SK-N-SH (cell line): ENCODE measurements at regions not wholly inside any gene's neighbourhood (a gene's known extent, or its start where the extent isn't known, plus 50 kb on each side); places are given as distances from the start of the nearest gene placed in this dataset.

Experiments used
- CTCF ChIA-PET: fragments of 300-600, 350-600 bp; formaldehyde crosslinking; extraction: SDS; loops from one replicate; lab custom pipeline; 2021; lab: Yijun Ruan, JAX
- POLR2A ChIA-PET: fragments of 350-600 bp; sonication (Branson Sonifier 250); formaldehyde crosslinking; extraction: SDS; loops from one replicate; lab custom pipeline; 2020; ENCODE audit warnings: antibody characterized with exemption, inconsistent platforms; lab: Yijun Ruan, JAX
- DNase-seq: peaks from one replicate; pipeline ENCODE4 v3.0.0; 2012
- H2AFZ ChIP-seq: fragments of 200-600 bp; sonication (generic); 2 replicates; pipeline ENCODE4 v1.8.1; 2016; ENCODE audit warnings: antibody characterized with exemption, mild to moderate bottlenecking, low read depth
- H3F3A ChIP-seq: fragments of 200-600 bp; sonication (generic); replicated peaks from 2 replicates; pipeline ENCODE3; 2016; ENCODE audit warnings: antibody characterized with exemption, mild to moderate bottlenecking; ENCODE audit not compliant: insufficient read depth
- H3K27ac ChIP-seq, 2 experiments: fragments of 200-500 bp in 1 of 2; fragments of 200-600 bp in 1 of 2; sonication (Bioruptor generic) in 1 of 2; sonication (generic), shearing (Covaris generic) in 1 of 2; 2 replicates each; pipeline versions ENCODE4 v1.5.1 to v1.6.1; 2014 to 2016; ENCODE audit warnings: low read depth in 2 of 2, inconsistent platforms in 1 of 2, low read length in 1 of 2, mild to moderate bottlenecking in 1 of 2, mixed read lengths in 1 of 2
- H3K27me3 ChIP-seq: fragments of 200-600 bp; sonication (generic), shearing (Covaris generic); 2 replicates; pipeline ENCODE4 v1.6.1; 2016; ENCODE audit warnings: mixed run types; ENCODE audit not compliant: insufficient read depth
- H3K36me3 ChIP-seq, 2 experiments: fragments of 200-500 bp in 1 of 2; fragments of 200-600 bp in 1 of 2; sonication (Bioruptor generic) in 1 of 2; sonication (generic) in 1 of 2; replicated peaks in 1 of 2; 2 replicates each; pipeline versions ENCODE3 to v1.5.1; 2014 to 2016; ENCODE audit warnings: low read length in 1 of 2, mild to moderate bottlenecking in 1 of 2; ENCODE audit not compliant: insufficient read depth in 2 of 2, control insufficient read depth in 1 of 2
- H3K4me1 ChIP-seq, 2 experiments: fragments of 200-500 bp in 1 of 2; fragments of 200-600 bp in 1 of 2; sonication (Bioruptor generic) in 1 of 2; sonication (generic), shearing (Covaris generic) in 1 of 2; 2 replicates each; pipeline versions ENCODE4 v1.5.1 to v1.6.1; 2014 to 2016; ENCODE audit warnings: low read depth in 1 of 2, low read length in 1 of 2, mixed run types in 1 of 2; ENCODE audit not compliant: insufficient read depth in 2 of 2, control insufficient read depth in 1 of 2
- H3K4me2 ChIP-seq: fragments of 200-600 bp; sonication (generic), shearing (Covaris generic); 2 replicates; pipeline ENCODE4 v1.6.1; 2017; ENCODE audit warnings: mixed run types
- H3K4me3 ChIP-seq, 2 experiments: fragments of 200-500 bp in 1 of 2; fragments of 200-600 bp in 1 of 2; sonication (Bioruptor generic) in 1 of 2; sonication (generic), shearing (Covaris generic) in 1 of 2; 2 replicates each; pipeline versions ENCODE4 v1.5.1 to v1.8.1; 2014 to 2016; ENCODE audit warnings: low read depth in 2 of 2, inconsistent platforms in 1 of 2, low read length in 1 of 2, mild to moderate bottlenecking in 1 of 2, mixed read lengths in 1 of 2, moderate library complexity in 1 of 2
- H3K79me2 ChIP-seq: fragments of 200-600 bp; sonication (generic); 2 replicates; pipeline ENCODE4 v1.8.1; 2017; ENCODE audit warnings: mild to moderate bottlenecking; ENCODE audit not compliant: insufficient read depth
- H3K9ac ChIP-seq: fragments of 200-600 bp; sonication (generic); 2 replicates; pipeline ENCODE4 v1.6.1; 2017; ENCODE audit warnings: mixed run types
- H3K9me2 ChIP-seq: fragments of 200-600 bp; sonication (generic); 2 replicates; pipeline ENCODE4 v1.6.1; 2017; ENCODE audit warnings: mixed run types
- H3K9me3 ChIP-seq: fragments of 200-600 bp; sonication (generic); 2 replicates; pipeline ENCODE4 v1.6.1; 2017; ENCODE audit warnings: mixed run types, mild to moderate bottlenecking, moderate library complexity
- H4K20me1 ChIP-seq: fragments of 200-600 bp; sonication (generic); 2 replicates; pipeline ENCODE4 v1.6.1; 2017; ENCODE audit warnings: mild to moderate bottlenecking, mixed run types; ENCODE audit not compliant: insufficient read depth
- CHD2 ChIP-seq: fragments of 150-350 bp; IDR thresholded peaks from 2 replicates; pipeline ENCODE4 v1.6.1; 2018; ENCODE audit warnings: low read length; ENCODE audit not compliant: partially characterized antibody
- EZH2phosphoT487 ChIP-seq: fragments of 200-600 bp; sonication (generic); IDR thresholded peaks from 2 replicates; pipeline ENCODE4 v1.6.1; 2017; ENCODE audit warnings: low read depth, mixed run types, mild to moderate bottlenecking, antibody characterized with exemption, moderate library complexity, borderline replicate concordance
- FOSL2 ChIP-seq: IDR thresholded peaks from 2 replicates; pipeline ENCODE4 v1.4.0; 2012; ENCODE audit warnings: low read depth, mild to moderate bottlenecking, moderate library complexity, borderline replicate concordance
- FOXM1 ChIP-seq: IDR thresholded peaks from 2 replicates; pipeline ENCODE4 v1.4.0; 2012; ENCODE audit warnings: low read depth, mild to moderate bottlenecking
- GABPA ChIP-seq: IDR thresholded peaks from 2 replicates; pipeline ENCODE4 v1.4.0; 2012; ENCODE audit warnings: low read depth, mild to moderate bottlenecking
- GATA2 ChIP-seq: sonication (generic); formaldehyde crosslinking; IDR thresholded peaks from 2 replicates; pipeline ENCODE4 v1.5.0; 2020; ENCODE audit warnings: mild to moderate bottlenecking, missing genetic modification reagents
- IRF3 ChIP-seq: fragments of 150-350 bp; IDR thresholded peaks from 2 replicates; pipeline ENCODE4 v1.6.1; 2016; ENCODE audit warnings: mild to moderate bottlenecking, low read depth, low read length
- JUND ChIP-seq: IDR thresholded peaks from 2 replicates; pipeline ENCODE4 v1.4.0; 2012
- POLR2AphosphoS5 ChIP-seq: IDR thresholded peaks from 2 replicates; pipeline ENCODE4 v1.6.1; 2012; ENCODE audit warnings: low read depth, low read length
- RAD21 ChIP-seq: IDR thresholded peaks from 2 replicates; pipeline ENCODE4 v1.6.1; 2012; ENCODE audit warnings: mild to moderate bottlenecking, low read length
- RCOR1 ChIP-seq: fragments of 150-350 bp; IDR thresholded peaks from 2 replicates; pipeline ENCODE4 v1.6.1; 2017; ENCODE audit warnings: antibody characterized with exemption, low read length
- SMC3 ChIP-seq: IDR thresholded peaks from 2 replicates; pipeline ENCODE4 v1.6.1; 2012; ENCODE audit warnings: low read depth, low read length, improper control_type of control experiment
- TAF1 ChIP-seq: IDR thresholded peaks from 2 replicates; pipeline ENCODE4 v1.6.1; 2012; ENCODE audit warnings: low read depth, mild to moderate bottlenecking, low read length, moderate library complexity, borderline replicate concordance
- TCF12 ChIP-seq: IDR thresholded peaks from 2 replicates; pipeline ENCODE4 v1.4.0; 2012
- TEAD4 ChIP-seq: IDR thresholded peaks from 2 replicates; pipeline ENCODE4 v1.4.0; 2012; ENCODE audit warnings: mild to moderate bottlenecking, borderline replicate concordance; ENCODE audit not compliant: insufficient read depth
- USF1 ChIP-seq: IDR thresholded peaks from 2 replicates; pipeline ENCODE4 v1.4.0; 2012; ENCODE audit warnings: low read depth, borderline replicate concordance
- YY1 ChIP-seq: IDR thresholded peaks from 2 replicates; pipeline ENCODE4 v1.4.0; 2012; ENCODE audit warnings: low read depth, mild to moderate bottlenecking
- WGBS: methylation state at CpG from one replicate; pipeline ENCODE4 v1.1.6; 2017; ENCODE audit warnings: low lambda C conversion rate; 5-methylcytosine and 5-hydroxymethylcytosine counted together
- TF ChIP-seq, protein P1 (sequence below): fragments of 200-600 bp; sonication (generic); IDR thresholded peaks from 2 replicates; pipeline ENCODE4 v1.6.1; 2017; ENCODE audit warnings: antibody characterized with exemption, mild to moderate bottlenecking, moderate library complexity
- TF ChIP-seq, protein P2 (sequence below): IDR thresholded peaks from 2 replicates; pipeline ENCODE4; 2012
- TF ChIP-seq, protein P3 (sequence below): IDR thresholded peaks from 2 replicates; pipeline ENCODE4 v1.4.0; 2012; ENCODE audit warnings: low read depth, borderline replicate concordance

- H3K9me3 ChIP-seq: no peaks in the 10 kb centered on the region
- no peaks in the 10 kb centered on the region for H3K9me2 ChIP-seq
- no peak overlapping the region for H2AFZ ChIP-seq
- H3K4me3 ChIP-seq: no peak overlapping the region
- no peak overlapping the region for H3K9ac ChIP-seq
- CTCF ChIA-PET: no interaction called here
- no peak overlapping the region for H3K27ac ChIP-seq
- POLR2A ChIA-PET: no interaction called here
- no peaks in the 10 kb centered on the region for H3F3A ChIP-seq
- no peak for DNase-seq
- H3K4me2 ChIP-seq: no peak overlapping the region
- H4K20me1 ChIP-seq: no peaks in the 10 kb centered on the region
- WGBS: 54% methylated on average over 6 of the region's 6 CpGs
- H3K27me3 ChIP-seq: no peaks in the 10 kb centered on the region
- TF ChIP-seq TEAD4: no peak
- no peak for TF ChIP-seq TAF1
- no peak for TF ChIP-seq CHD2
- TF ChIP-seq GABPA: no peak
- no peak for TF ChIP-seq FOSL2
- TF ChIP-seq EZH2phosphoT487: no peak
- TF ChIP-seq IRF3: no peak
- no peak for TF ChIP-seq YY1
- TF ChIP-seq, protein P1, sequence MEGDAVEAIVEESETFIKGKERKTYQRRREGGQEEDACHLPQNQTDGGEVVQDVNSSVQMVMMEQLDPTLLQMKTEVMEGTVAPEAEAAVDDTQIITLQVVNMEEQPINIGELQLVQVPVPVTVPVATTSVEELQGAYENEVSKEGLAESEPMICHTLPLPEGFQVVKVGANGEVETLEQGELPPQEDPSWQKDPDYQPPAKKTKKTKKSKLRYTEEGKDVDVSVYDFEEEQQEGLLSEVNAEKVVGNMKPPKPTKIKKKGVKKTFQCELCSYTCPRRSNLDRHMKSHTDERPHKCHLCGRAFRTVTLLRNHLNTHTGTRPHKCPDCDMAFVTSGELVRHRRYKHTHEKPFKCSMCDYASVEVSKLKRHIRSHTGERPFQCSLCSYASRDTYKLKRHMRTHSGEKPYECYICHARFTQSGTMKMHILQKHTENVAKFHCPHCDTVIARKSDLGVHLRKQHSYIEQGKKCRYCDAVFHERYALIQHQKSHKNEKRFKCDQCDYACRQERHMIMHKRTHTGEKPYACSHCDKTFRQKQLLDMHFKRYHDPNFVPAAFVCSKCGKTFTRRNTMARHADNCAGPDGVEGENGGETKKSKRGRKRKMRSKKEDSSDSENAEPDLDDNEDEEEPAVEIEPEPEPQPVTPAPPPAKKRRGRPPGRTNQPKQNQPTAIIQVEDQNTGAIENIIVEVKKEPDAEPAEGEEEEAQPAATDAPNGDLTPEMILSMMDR: no peak
- no peak for TF ChIP-seq JUND
- H3K36me3 ChIP-seq: no peaks in the 10 kb centered on the region
- no peaks in the 10 kb centered on the region for H3K79me2 ChIP-seq
- peaks cover 0 to 42% of the 10 kb centered on the region in 2 experiments; a peak in 1 of 4 replicates for H3K4me1 ChIP-seq
Observed at GRCh38 chr11:39459606-39460005, 1999.8 kb downstream of the LRRC4C start.

DNA sequence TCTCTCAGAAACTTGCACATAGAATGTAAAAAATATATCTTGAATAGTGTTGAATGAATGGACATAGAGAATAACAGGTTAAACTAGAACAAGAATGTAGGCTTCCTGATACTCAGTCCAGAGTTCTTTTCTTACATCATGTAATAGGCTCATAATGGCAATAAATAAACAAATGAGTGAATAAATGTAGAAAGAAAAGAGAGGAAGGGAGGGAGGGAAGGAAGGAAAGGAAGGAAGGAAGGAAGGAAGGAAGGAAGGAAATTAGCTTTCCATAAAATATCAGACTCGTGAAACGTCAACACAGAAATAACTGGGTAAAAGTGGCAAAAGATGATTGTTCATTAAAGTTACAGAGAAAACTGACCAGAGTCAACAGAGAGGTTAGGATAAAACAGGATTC, 2001.0 kb downstream of the LRRC4C start:
- Histone ChIP-seq H3K27me3 (no peaks in the 10 kb centered on the region), H3K27ac (no peak overlapping the region), H3K4me1 (peaks cover 0 to 42% of the 10 kb centered on the region in 2 experiments; a peak in 1 of 4 replicates), H3K4me3 (no peak overlapping the region), H4K20me1 (no peaks in the 10 kb centered on the region), H3K9ac (no peak overlapping the region), H3K9me3 (no peaks in the 10 kb centered on the region), H3F3A (no peaks in the 10 kb centered on the region), H3K4me2 (no peak overlapping the region), H2AFZ (no peak overlapping the region), H3K36me3 (no peaks in the 10 kb centered on the region), H3K9me2 (no peaks in the 10 kb centered on the region), H3K79me2 (no peaks in the 10 kb centered on the region)
- ChIA-PET POLR2A (no interaction called here), CTCF (no interaction called here)
- DNase-seq: no peak
- WGBS: 24% methylated on average over 2 of the region's 2 CpGs
- TF ChIP-seq, protein P2, sequence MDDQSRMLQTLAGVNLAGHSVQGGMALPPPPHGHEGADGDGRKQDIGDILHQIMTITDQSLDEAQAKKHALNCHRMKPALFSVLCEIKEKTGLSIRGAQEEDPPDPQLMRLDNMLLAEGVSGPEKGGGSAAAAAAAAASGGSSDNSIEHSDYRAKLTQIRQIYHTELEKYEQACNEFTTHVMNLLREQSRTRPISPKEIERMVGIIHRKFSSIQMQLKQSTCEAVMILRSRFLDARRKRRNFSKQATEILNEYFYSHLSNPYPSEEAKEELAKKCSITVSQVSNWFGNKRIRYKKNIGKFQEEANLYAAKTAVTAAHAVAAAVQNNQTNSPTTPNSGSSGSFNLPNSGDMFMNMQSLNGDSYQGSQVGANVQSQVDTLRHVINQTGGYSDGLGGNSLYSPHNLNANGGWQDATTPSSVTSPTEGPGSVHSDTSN: no peak
- TF ChIP-seq YY1 (no peak), TCF12 (no peak), RAD21 (no peak), GATA2 (no peak), SMC3 (no peak), POLR2AphosphoS5 (no peak), EZH2phosphoT487 (no peak), USF1 (no peak), FOSL2 (no peak), FOXM1 (no peak), RCOR1 (no peak)
- TF ChIP-seq, protein P3, sequence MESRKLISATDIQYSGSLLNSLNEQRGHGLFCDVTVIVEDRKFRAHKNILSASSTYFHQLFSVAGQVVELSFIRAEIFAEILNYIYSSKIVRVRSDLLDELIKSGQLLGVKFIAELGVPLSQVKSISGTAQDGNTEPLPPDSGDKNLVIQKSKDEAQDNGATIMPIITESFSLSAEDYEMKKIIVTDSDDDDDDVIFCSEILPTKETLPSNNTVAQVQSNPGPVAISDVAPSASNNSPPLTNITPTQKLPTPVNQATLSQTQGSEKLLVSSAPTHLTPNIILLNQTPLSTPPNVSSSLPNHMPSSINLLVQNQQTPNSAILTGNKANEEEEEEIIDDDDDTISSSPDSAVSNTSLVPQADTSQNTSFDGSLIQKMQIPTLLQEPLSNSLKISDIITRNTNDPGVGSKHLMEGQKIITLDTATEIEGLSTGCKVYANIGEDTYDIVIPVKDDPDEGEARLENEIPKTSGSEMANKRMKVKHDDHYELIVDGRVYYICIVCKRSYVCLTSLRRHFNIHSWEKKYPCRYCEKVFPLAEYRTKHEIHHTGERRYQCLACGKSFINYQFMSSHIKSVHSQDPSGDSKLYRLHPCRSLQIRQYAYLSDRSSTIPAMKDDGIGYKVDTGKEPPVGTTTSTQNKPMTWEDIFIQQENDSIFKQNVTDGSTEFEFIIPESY: no peak
- TF ChIP-seq, protein P1: no peak
